ENCODE measurements at regions not wholly inside any gene's neighbourhood (a gene's known extent, or its start where the extent isn't known, plus 50 kb on each side); places are given as distances from the start of the nearest gene placed in this dataset.

GRCh38 chr6:94027374-94027773 is 608.0 kb upstream of the EPHA7 start:
- TF ChIP-seq ZFP30 (CRISPR knock-in tag; IDR thresholded peaks at IDR 0.05) (no peak), CSRNP3 (CRISPR knock-in tag; IDR thresholded peaks at IDR 0.05) (no peak), RARB (CRISPR knock-in tag; IDR thresholded peaks at IDR 0.05) (no peak), TCF4 (CRISPR knock-in tag; IDR thresholded peaks at IDR 0.05; ENCODE audit: borderline replicate concordance) (no peak)

Data from SK-N-SH treated with all-trans-retinoic acid at 6 μM for 48 hours (cell line).